ENCODE measurements at regions not wholly inside any gene's neighbourhood (a gene's known extent, or its start where the extent isn't known, plus 50 kb on each side); places are given as distances from the start of the nearest gene placed in this dataset.

- no peak for DNase-seq
Observed at GRCh38 chr1:244352156-244352830, 99.4 kb downstream of the ADSS2 start.

- DNase-seq: no peak
Observed at GRCh38 chr1:244353551-244354091, 98.1 kb downstream of the ADSS2 start.

- DNase-seq: no peak
Observed at GRCh38 chr1:244354810-244355278, 96.9 kb downstream of the ADSS2 start.

GRCh38 chr1:244356376-244356775, 95.3 kb downstream of the ADSS2 start:
- DNase-seq: no peak
